CD4-positive, alpha-beta T cell treated with Interleukin-17A for 4 hours (primary cell): ENCODE measurements at regions not wholly inside any gene's neighbourhood (a gene's known extent, or its start where the extent isn't known, plus 50 kb on each side); places are given as distances from the start of the nearest gene placed in this dataset.

Source experiments
- DNase-seq: peaks from one replicate; pipeline ENCODE4 v3.0.0-alpha.2; 2020; ENCODE audit warnings: mixed read lengths

GRCh38 chr3:137061186-137061585, 103.4 kb downstream of the IL20RB start:
- no peak for DNase-seq

GRCh38 chr3:137062250-137062649, 104.5 kb downstream of the IL20RB start:
- no peak for DNase-seq

- no peak for DNase-seq
Observed at GRCh38 chr3:137065381-137065780, 107.6 kb downstream of the IL20RB start.

GRCh38 chr3:137066092-137066491, 108.3 kb downstream of the IL20RB start:
- DNase-seq: no peak

GRCh38 chr3:137071104-137071503, 113.3 kb downstream of the IL20RB start:
- no peak for DNase-seq

- no peak for DNase-seq
Observed at GRCh38 chr3:137075020-137075419, 117.2 kb downstream of the IL20RB start.

- no peak for DNase-seq
Observed at GRCh38 chr3:137078040-137078439, 120.3 kb downstream of the IL20RB start.

- DNase-seq: no peak
Observed at GRCh38 chr3:137079571-137079970, 121.8 kb downstream of the IL20RB start.

GRCh38 chr3:137081711-137082110, 123.9 kb downstream of the IL20RB start:
- no peak for DNase-seq

- DNase-seq: no peak
Observed at GRCh38 chr3:137082763-137083162, 125.0 kb downstream of the IL20RB start.

GRCh38 chr3:137083332-137083731, 125.5 kb downstream of the IL20RB start:
- DNase-seq: no peak

- DNase-seq: no peak
Observed at GRCh38 chr3:137084586-137084985, 126.8 kb downstream of the IL20RB start.

GRCh38 chr3:137097386-137097785, 139.6 kb downstream of the IL20RB start:
- DNase-seq: no peak

GRCh38 chr3:137097852-137098251, 140.1 kb downstream of the IL20RB start:
- DNase-seq: no peak

- no peak for DNase-seq
Observed at GRCh38 chr3:137099364-137100219, 141.8 kb downstream of the IL20RB start.

GRCh38 chr3:137100326-137100725, 142.5 kb downstream of the IL20RB start:
- no peak for DNase-seq

GRCh38 chr3:137103739-137104138, 146.0 kb downstream of the IL20RB start:
- DNase-seq: no peak

GRCh38 chr3:137105277-137105977, 147.6 kb downstream of the IL20RB start:
- DNase-seq: peak; percentile 6

GRCh38 chr3:137106612-137107240, 148.9 kb downstream of the IL20RB start:
- no peak for DNase-seq

- DNase-seq: no peak
Observed at GRCh38 chr3:137108699-137109440, 151.1 kb downstream of the IL20RB start.

GRCh38 chr3:137110392-137110996, 152.7 kb downstream of the IL20RB start:
- no peak for DNase-seq

- DNase-seq: no peak
Observed at GRCh38 chr3:137111497-137111896, 153.7 kb downstream of the IL20RB start.

GRCh38 chr3:137116619-137117018, 158.8 kb downstream of the IL20RB start:
- no peak for DNase-seq
